Stomach smooth muscle (tissue), 2 donors: ENCODE measurements at regions not wholly inside any gene's neighbourhood (a gene's known extent, or its start where the extent isn't known, plus 50 kb on each side); places are given as distances from the start of the nearest gene placed in this dataset.

Experiments used
- H3K27ac ChIP-seq: one replicate; pipeline ENCODE4 v1.7.0; 2013; ENCODE audit warnings: mild to moderate bottlenecking, low read length, inconsistent platforms
- H3K27me3 ChIP-seq, 2 donors: one replicate each; pipeline ENCODE4 v1.7.0; 2013; ENCODE audit warnings: low read length in 2 of 2; ENCODE audit not compliant: insufficient read depth in 2 of 2, control insufficient read depth in 1 of 2
- H3K36me3 ChIP-seq, 2 donors: one replicate each; pipeline ENCODE4 v1.7.0; 2013; ENCODE audit warnings: low read length in 2 of 2; ENCODE audit not compliant: control insufficient read depth in 2 of 2, insufficient read depth in 2 of 2
- H3K4me1 ChIP-seq: one replicate; pipeline ENCODE4 v1.7.0; 2013; ENCODE audit warnings: low read length; ENCODE audit not compliant: control insufficient read depth, insufficient read depth
- H3K4me3 ChIP-seq, 2 donors: one replicate each; pipeline ENCODE4 v1.7.0; 2013; ENCODE audit warnings: low read length in 2 of 2
- H3K9ac ChIP-seq, 2 donors: one replicate each; pipeline ENCODE4 v1.7.0; 2013; ENCODE audit warnings: low read length in 2 of 2, mild to moderate bottlenecking in 1 of 2
- H3K9me3 ChIP-seq, 2 donors: one replicate each; pipeline ENCODE4 v1.7.0; 2013; ENCODE audit warnings: low read length in 2 of 2; ENCODE audit not compliant: control insufficient read depth in 2 of 2
- donor health status: healthy.
- donor health status: Pancreatic carcinoma.

DNA sequence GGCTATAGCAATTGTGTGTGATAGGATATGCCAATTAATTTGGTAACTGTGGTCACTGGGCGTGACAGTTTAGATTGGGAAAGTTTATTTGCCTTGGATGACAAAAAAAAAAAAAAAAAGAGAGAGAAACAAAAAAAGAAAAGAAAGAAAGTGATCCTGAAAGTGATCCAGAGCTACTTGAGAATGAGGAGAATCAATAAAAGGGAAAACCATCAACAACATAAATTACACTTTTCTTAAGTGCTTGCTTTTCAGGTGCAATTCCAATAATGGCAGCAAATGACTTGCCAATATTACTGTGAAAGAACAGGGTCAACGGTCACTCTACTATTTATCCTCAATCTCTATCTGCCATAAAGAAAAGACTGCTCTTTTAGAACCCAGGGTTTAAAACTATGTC lies 191.8 kb upstream of the SEMA3C start:
- Histone ChIP-seq H3K4me1 (no peaks in the 10 kb centered on the region), H3K27ac (no peak overlapping the region), H3K36me3 (no peaks in the 10 kb centered on the region), H3K27me3 (no peaks in the 10 kb centered on the region), H3K9ac (no peak overlapping the region), H3K4me3 (no peak overlapping the region), H3K9me3 (no peaks in the 10 kb centered on the region)

GRCh38 chr7:81098213-81098612 lies 179.4 kb upstream of the SEMA3C start:
- H3K9ac ChIP-seq = no peak overlapping the region
- no peak overlapping the region for H3K4me3 ChIP-seq
- no peaks in the 10 kb centered on the region for H3K27me3 ChIP-seq
- no peaks in the 10 kb centered on the region for H3K9me3 ChIP-seq
- H3K4me1 ChIP-seq = no peaks in the 10 kb centered on the region
- no peaks in the 10 kb centered on the region for H3K36me3 ChIP-seq
- H3K27ac ChIP-seq = no peak overlapping the region

DNA sequence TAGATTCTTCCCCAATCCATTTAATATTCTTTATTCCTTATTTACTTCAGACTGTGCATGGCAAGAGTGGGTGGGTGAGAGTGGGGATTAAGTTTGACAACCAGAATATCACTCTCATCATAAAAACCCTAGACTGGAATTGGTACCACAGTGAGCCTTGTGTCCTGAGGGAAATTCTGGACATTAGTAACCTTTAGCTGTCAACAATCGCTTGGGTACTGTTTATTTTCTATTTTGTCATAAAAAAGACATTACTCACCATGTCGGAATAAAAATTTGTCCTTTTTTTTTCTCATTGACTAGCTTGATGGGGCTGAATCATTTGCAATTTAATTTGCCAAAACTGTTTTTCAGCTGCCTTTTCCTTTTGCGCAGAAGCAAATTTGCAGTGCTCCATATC lies 176.1 kb upstream of the SEMA3C start:
- H3K27ac ChIP-seq = no peak overlapping the region
- H3K4me1 ChIP-seq = no peaks in the 10 kb centered on the region
- H3K4me3 ChIP-seq = no peak overlapping the region
- H3K9me3 ChIP-seq = no peaks in the 10 kb centered on the region
- H3K9ac ChIP-seq = no peak overlapping the region
- no peaks in the 10 kb centered on the region for H3K27me3 ChIP-seq
- H3K36me3 ChIP-seq = no peaks in the 10 kb centered on the region

GRCh38 chr7:81081616-81082015 lies 162.8 kb upstream of the SEMA3C start:
- no peak overlapping the region for H3K4me3 ChIP-seq
- H3K4me1 ChIP-seq = no peaks in the 10 kb centered on the region
- H3K27ac ChIP-seq = no peak overlapping the region
- H3K9me3 ChIP-seq = peaks cover 3 to 6% of the 10 kb centered on the region in 2 donors
- no peaks in the 10 kb centered on the region for H3K27me3 ChIP-seq
- no peaks in the 10 kb centered on the region for H3K36me3 ChIP-seq
- no peak overlapping the region for H3K9ac ChIP-seq

- H3K4me3 ChIP-seq = no peak overlapping the region
- H3K9me3 ChIP-seq = peaks cover 3 to 6% of the 10 kb centered on the region in 2 donors
- H3K4me1 ChIP-seq = no peaks in the 10 kb centered on the region
- H3K27me3 ChIP-seq = no peaks in the 10 kb centered on the region
- no peak overlapping the region for H3K9ac ChIP-seq
- no peak overlapping the region for H3K27ac ChIP-seq
- no peaks in the 10 kb centered on the region for H3K36me3 ChIP-seq
Observed at GRCh38 chr7:81080553-81080952, 161.7 kb upstream of the SEMA3C start.

- H3K9ac ChIP-seq = no peak overlapping the region
- H3K9me3 ChIP-seq = peaks cover 3 to 6% of the 10 kb centered on the region in 2 donors
Observed at GRCh38 chr7:81079746-81080145, 160.9 kb upstream of the SEMA3C start.

GRCh38 chr7:81075150-81075549 lies 156.3 kb upstream of the SEMA3C start:
- Histone ChIP-seq H3K9ac (no peak overlapping the region), H3K27ac (no peak overlapping the region), H3K4me3 (no peak overlapping the region), H3K27me3 (no peaks in the 10 kb centered on the region), H3K4me1 (no peaks in the 10 kb centered on the region), H3K9me3 (peaks cover 3 to 6% of the 10 kb centered on the region in 2 donors), H3K36me3 (no peaks in the 10 kb centered on the region)

More at GRCh38 chr7:81079746-81080145, 160.9 kb upstream of the SEMA3C start:
- H3K27ac ChIP-seq = no peak overlapping the region
- H3K4me3 ChIP-seq = no peak overlapping the region
- H3K4me1 ChIP-seq = no peaks in the 10 kb centered on the region
- no peaks in the 10 kb centered on the region for H3K27me3 ChIP-seq
- no peaks in the 10 kb centered on the region for H3K36me3 ChIP-seq

DNA sequence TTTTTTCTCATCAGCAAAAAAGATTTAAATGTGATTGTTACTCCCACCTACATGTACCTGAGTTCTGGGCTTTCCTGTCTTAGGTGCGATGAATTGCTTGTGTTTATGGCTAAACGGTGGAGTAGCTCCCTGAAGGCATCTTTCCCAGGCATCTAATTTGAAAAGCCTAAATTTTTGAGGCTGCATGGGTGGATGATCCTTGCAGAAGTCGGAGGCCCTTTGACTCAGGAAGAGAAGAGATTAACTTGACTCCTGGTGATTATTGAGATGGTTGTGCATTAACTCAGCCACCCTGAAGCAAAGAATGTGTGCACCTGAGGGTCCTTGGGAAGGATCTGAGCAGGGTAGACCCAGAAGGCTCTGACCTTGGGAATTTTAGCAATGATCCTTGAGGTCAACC lies 155.6 kb upstream of the SEMA3C start:
- Histone ChIP-seq H3K36me3 (no peaks in the 10 kb centered on the region), H3K27ac (no peak overlapping the region), H3K9ac (no peak overlapping the region), H3K9me3 (peaks cover 3 to 6% of the 10 kb centered on the region in 2 donors), H3K4me1 (no peaks in the 10 kb centered on the region), H3K27me3 (no peaks in the 10 kb centered on the region), H3K4me3 (no peak overlapping the region)

GRCh38 chr7:81073931-81074251 lies 155.0 kb upstream of the SEMA3C start:
- Histone ChIP-seq H3K4me1 (no peaks in the 10 kb centered on the region), H3K9me3 (peaks cover 3 to 6% of the 10 kb centered on the region in 2 donors), H3K27me3 (no peaks in the 10 kb centered on the region), H3K36me3 (no peaks in the 10 kb centered on the region), H3K9ac (no peak overlapping the region), H3K4me3 (no peak overlapping the region), H3K27ac (no peak overlapping the region)

DNA sequence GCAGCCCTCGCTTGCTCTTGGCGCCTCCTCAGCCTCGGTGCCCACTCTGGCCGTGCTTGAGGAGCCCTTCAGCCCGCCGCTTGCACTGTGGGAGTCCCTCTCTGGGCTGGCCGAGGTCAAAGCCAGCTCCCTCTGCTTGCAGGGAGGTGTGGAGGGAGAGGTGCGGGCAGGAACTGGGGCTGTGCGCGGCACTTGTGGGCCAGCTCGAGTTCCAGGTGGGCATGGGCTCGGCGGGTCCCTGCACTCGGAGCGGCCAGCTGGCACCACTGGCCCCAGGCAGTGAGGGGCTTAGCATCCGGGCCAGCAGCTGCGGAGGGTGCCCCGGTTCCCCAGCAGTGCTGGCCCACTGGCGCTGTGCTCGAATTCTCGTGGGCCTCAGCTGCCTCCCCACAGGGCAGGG lies 152.1 kb upstream of the SEMA3C start:
- H3K9ac ChIP-seq = no peak overlapping the region
- H3K36me3 ChIP-seq = no peaks in the 10 kb centered on the region
- no peaks in the 10 kb centered on the region for H3K27me3 ChIP-seq

GRCh38 chr7:81066797-81067196 lies 147.9 kb upstream of the SEMA3C start:
- no peak overlapping the region for H3K9ac ChIP-seq
- H3K27me3 ChIP-seq = no peaks in the 10 kb centered on the region
- no peaks in the 10 kb centered on the region for H3K36me3 ChIP-seq
- H3K9me3 ChIP-seq = no peaks in the 10 kb centered on the region
- no peak overlapping the region for H3K4me3 ChIP-seq
- no peak overlapping the region for H3K27ac ChIP-seq
- H3K4me1 ChIP-seq = no peaks in the 10 kb centered on the region

More for the DNA sequence above, 152.1 kb upstream of the SEMA3C start:
- Histone ChIP-seq H3K27ac (no peak overlapping the region), H3K4me3 (no peak overlapping the region), H3K9me3 (no peaks in the 10 kb centered on the region), H3K4me1 (no peaks in the 10 kb centered on the region)

GRCh38 chr7:81064426-81064825 lies 145.6 kb upstream of the SEMA3C start:
- Histone ChIP-seq H3K4me3 (no peak overlapping the region), H3K4me1 (no peaks in the 10 kb centered on the region), H3K27ac (no peak overlapping the region), H3K9ac (no peak overlapping the region), H3K9me3 (no peaks in the 10 kb centered on the region), H3K27me3 (no peaks in the 10 kb centered on the region), H3K36me3 (no peaks in the 10 kb centered on the region)
